Stomach (tissue), 4 donors: ENCODE measurements at regions not wholly inside any gene's neighbourhood (a gene's known extent, or its start where the extent isn't known, plus 50 kb on each side); places are given as distances from the start of the nearest gene placed in this dataset.

Experiments
- EP300 ChIP-seq: sonication (generic); formaldehyde crosslinking; IDR thresholded peaks from one replicate; pipeline ENCODE4 v1.6.1; 2017; ENCODE audit warnings: antibody characterized with exemption
- TF ChIP-seq, protein P1 (sequence below), 7 experiments: fragments of 450-650 bp in 4 of 7; fragments of 200-600 bp in 3 of 7; sonication (generic) in 3 of 7; IDR thresholded peaks; one replicate each; pipeline ENCODE4 v1.5.1; 2016 to 2019; ENCODE audit warnings: antibody characterized with exemption in 7 of 7, control low read depth in 2 of 7, mild to moderate bottlenecking in 1 of 7

DNA sequence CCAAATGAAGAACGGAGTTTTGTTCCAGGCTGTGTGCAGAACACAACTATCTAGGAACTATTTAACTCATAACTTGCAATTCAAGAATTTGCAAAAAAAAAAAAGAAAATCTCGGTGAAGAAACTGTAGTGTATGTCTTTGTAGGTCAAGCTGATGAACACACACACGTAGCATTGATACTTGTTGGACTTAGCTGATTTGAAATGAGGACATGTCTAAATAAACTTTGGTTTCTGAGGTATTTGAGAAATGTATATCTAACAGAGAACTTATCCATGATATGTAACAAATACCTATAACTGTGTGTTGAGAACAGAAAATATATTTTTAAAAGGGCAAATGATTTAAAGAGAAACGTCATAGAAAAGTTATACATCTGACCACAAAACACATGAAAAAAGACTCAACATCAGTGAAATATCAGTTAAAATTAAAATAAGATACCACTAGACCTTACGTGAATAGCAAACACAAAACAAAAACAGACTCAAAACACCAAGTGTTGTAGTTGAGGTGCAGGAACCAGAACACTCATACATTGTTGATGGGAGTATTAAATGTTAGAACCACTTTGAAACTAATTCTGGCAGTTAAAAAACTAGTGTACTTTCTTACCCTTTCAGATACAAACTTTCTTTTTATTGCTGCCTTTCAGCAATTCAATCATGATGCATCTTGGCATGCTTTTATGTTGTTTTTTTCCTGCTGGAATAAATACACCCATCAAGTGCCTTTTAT is 1535.8 kb upstream of the PCDH10 start:
- no peak for TF ChIP-seq EP300
- TF ChIP-seq, protein P1, sequence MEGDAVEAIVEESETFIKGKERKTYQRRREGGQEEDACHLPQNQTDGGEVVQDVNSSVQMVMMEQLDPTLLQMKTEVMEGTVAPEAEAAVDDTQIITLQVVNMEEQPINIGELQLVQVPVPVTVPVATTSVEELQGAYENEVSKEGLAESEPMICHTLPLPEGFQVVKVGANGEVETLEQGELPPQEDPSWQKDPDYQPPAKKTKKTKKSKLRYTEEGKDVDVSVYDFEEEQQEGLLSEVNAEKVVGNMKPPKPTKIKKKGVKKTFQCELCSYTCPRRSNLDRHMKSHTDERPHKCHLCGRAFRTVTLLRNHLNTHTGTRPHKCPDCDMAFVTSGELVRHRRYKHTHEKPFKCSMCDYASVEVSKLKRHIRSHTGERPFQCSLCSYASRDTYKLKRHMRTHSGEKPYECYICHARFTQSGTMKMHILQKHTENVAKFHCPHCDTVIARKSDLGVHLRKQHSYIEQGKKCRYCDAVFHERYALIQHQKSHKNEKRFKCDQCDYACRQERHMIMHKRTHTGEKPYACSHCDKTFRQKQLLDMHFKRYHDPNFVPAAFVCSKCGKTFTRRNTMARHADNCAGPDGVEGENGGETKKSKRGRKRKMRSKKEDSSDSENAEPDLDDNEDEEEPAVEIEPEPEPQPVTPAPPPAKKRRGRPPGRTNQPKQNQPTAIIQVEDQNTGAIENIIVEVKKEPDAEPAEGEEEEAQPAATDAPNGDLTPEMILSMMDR (IDR thresholded peaks at IDR 0.05): no peak
